ENCODE measurements at regions not wholly inside any gene's neighbourhood (a gene's known extent, or its start where the extent isn't known, plus 50 kb on each side); places are given as distances from the start of the nearest gene placed in this dataset.

- TF ChIP-seq CTCF (IDR thresholded peaks at IDR 0.05), result no peak
- TF ChIP-seq EZH2 (IDR thresholded peaks at IDR 0.05; ENCODE audit: borderline replicate concordance, insufficient read depth, low read depth, low read length, poor library complexity, severe bottlenecking), result no peak
Observed at GRCh38 chr3:90010341-90010740, 902.9 kb downstream of the EPHA3 start.
